IMR-90 (cell line): ENCODE measurements at regions not wholly inside any gene's neighbourhood (a gene's known extent, or its start where the extent isn't known, plus 50 kb on each side); places are given as distances from the start of the nearest gene placed in this dataset.

Experiments
- ATAC-seq: fragments of 200-7000 bp; cut with Tn5 transposase; 2 replicates; pipeline ENCODE4 v1.9.1; 2020; ENCODE audit warnings: low read depth, mild to moderate bottlenecking, moderate library complexity
- BruUV-seq: library from RNA; stranded (reverse); fragments of 400-500 nt; replicated peaks from 2 replicates; lab custom pipeline; 2021; lab: Mats Ljungman, UMichigan
- CTCF ChIA-PET: fragments of 300-600 bp; formaldehyde crosslinking; extraction: SDS; loops from one replicate; lab custom pipeline; 2021; ENCODE audit warnings: antibody characterized with exemption; lab: Yijun Ruan, JAX
- POLR2A ChIA-PET: fragments of 300-600 bp; sonication (Branson Sonifier 250); formaldehyde crosslinking; loops from one replicate; lab custom pipeline; 2022; ENCODE audit warnings: antibody characterized with exemption; ENCODE audit not compliant: unreplicated experiment; lab: Charles Lee
- DNase-seq: peaks from one replicate; pipeline ENCODE4 v3.0.0; 2013
- H2AFZ ChIP-seq: replicated peaks from 2 replicates; pipeline ENCODE3; 2013; ENCODE audit warnings: low read length, mild to moderate bottlenecking; ENCODE audit not compliant: poor library complexity
- H2AK5ac ChIP-seq: 2 replicates; pipeline ENCODE4 v1.6.1; 2013; ENCODE audit warnings: low read depth, low read length, inconsistent platforms
- H2AK9ac ChIP-seq: replicated peaks from 2 replicates; pipeline ENCODE3; 2013; ENCODE audit warnings: mild to moderate bottlenecking, low read depth, low read length, moderate library complexity; ENCODE audit not compliant: poor library complexity
- H2BK120ac ChIP-seq: 2 replicates; pipeline ENCODE4 v1.6.1; 2013; ENCODE audit warnings: low read depth, low read length, inconsistent platforms
- H2BK15ac ChIP-seq: 3 replicates; pipeline ENCODE4 v1.6.1; 2013; ENCODE audit warnings: low read depth, low read length, inconsistent platforms
- H2BK20ac ChIP-seq: 2 replicates; pipeline ENCODE4 v1.6.1; 2013; ENCODE audit warnings: low read depth, mild to moderate bottlenecking, inconsistent platforms, low read length, moderate library complexity
- H2BK5ac ChIP-seq: 2 replicates; pipeline ENCODE4 v1.6.1; 2013; ENCODE audit warnings: mild to moderate bottlenecking, low read depth, low read length, inconsistent platforms; ENCODE audit not compliant: poor library complexity, severe bottlenecking
- H3K14ac ChIP-seq: replicated peaks from 2 replicates; pipeline ENCODE4 v1.6.1; 2013; ENCODE audit warnings: low read depth, low read length, inconsistent platforms
- H3K18ac ChIP-seq: 2 replicates; pipeline ENCODE4 v1.6.1; 2013; ENCODE audit warnings: low read depth, low read length, control low read depth
- H3K23ac ChIP-seq: 2 replicates; pipeline ENCODE4 v1.6.1; 2013; ENCODE audit warnings: low read depth, low read length, inconsistent platforms
- H3K27ac ChIP-seq: 2 replicates; pipeline ENCODE4 v1.5.1; 2013; ENCODE audit warnings: mild to moderate bottlenecking, control low read depth, low read length; ENCODE audit not compliant: insufficient read depth
- H3K27me3 ChIP-seq: 2 replicates; pipeline ENCODE4 v1.6.1; 2013; ENCODE audit warnings: low read length; ENCODE audit not compliant: control insufficient read depth, insufficient read depth
- H3K36me3 ChIP-seq: 2 replicates; pipeline ENCODE4 v1.6.1; 2013; ENCODE audit warnings: low read length, mixed read lengths; ENCODE audit not compliant: control insufficient read depth, insufficient read depth
- H3K4ac ChIP-seq: 2 replicates; pipeline ENCODE4 v1.6.1; 2013; ENCODE audit warnings: low read depth, low read length, inconsistent platforms
- H3K4me1 ChIP-seq: 2 replicates; pipeline ENCODE4 v1.6.1; 2013; ENCODE audit warnings: low read length, mixed read lengths; ENCODE audit not compliant: control insufficient read depth, insufficient read depth
- H3K4me2 ChIP-seq: 2 replicates; pipeline ENCODE4 v1.6.1; 2013; ENCODE audit warnings: low read depth, mild to moderate bottlenecking, control low read depth, low read length, moderate library complexity
- H3K4me3 ChIP-seq: 2 replicates; pipeline ENCODE4 v1.5.1; 2013; ENCODE audit warnings: low read depth, mild to moderate bottlenecking, control low read depth, low read length, moderate library complexity; ENCODE audit not compliant: insufficient read depth
- H3K56ac ChIP-seq: 2 replicates; pipeline ENCODE4 v1.6.1; 2013; ENCODE audit warnings: low read length, inconsistent platforms; ENCODE audit not compliant: insufficient read depth; ENCODE audit errors: extremely low read depth
- H3K79me1 ChIP-seq, 2 experiments: 2 replicates each; pipeline ENCODE4 v1.6.1; 2013; ENCODE audit warnings: low read length in 2 of 2, inconsistent platforms in 1 of 2, low read depth in 1 of 2
- H3K9ac ChIP-seq: 2 replicates; pipeline ENCODE4 v1.6.1; 2013; ENCODE audit warnings: low read depth, low read length, control low read depth
- H3K9me1 ChIP-seq: 2 replicates; pipeline ENCODE4 v1.6.1; 2013; ENCODE audit warnings: low read length, inconsistent platforms; ENCODE audit not compliant: insufficient read depth
- H3K9me3 ChIP-seq: 2 replicates; pipeline ENCODE4 v1.6.1; 2013; ENCODE audit warnings: low read length; ENCODE audit not compliant: control insufficient read depth, insufficient read depth
- H4K20me1 ChIP-seq: 2 replicates; pipeline ENCODE4 v1.6.1; 2013; ENCODE audit warnings: low read length, inconsistent platforms; ENCODE audit not compliant: insufficient read depth
- H4K5ac ChIP-seq: 2 replicates; pipeline ENCODE4 v1.6.1; 2013; ENCODE audit warnings: mild to moderate bottlenecking, low read depth, low read length, control low read depth
- H4K8ac ChIP-seq, 2 experiments: 2 replicates each; pipeline ENCODE4 v1.6.1; 2013; ENCODE audit warnings: low read depth in 2 of 2, low read length in 2 of 2, control low read depth in 1 of 2, inconsistent platforms in 1 of 2
- H4K91ac ChIP-seq: 2 replicates; pipeline ENCODE4 v1.6.1; 2013; ENCODE audit warnings: low read depth, low read length, inconsistent platforms; ENCODE audit not compliant: insufficient read depth
- CEBPB ChIP-seq: IDR thresholded peaks from 2 replicates; pipeline ENCODE4 v1.6.1; 2012; ENCODE audit warnings: low read depth, low read length, improper control_type of control experiment
- MAFK ChIP-seq: IDR thresholded peaks from 2 replicates; pipeline ENCODE4 v1.6.1; 2012; ENCODE audit warnings: low read depth, low read length, improper control_type of control experiment
- MXI1 ChIP-seq: IDR thresholded peaks from 2 replicates; pipeline ENCODE4 v1.6.1; 2012; ENCODE audit warnings: low read depth, mild to moderate bottlenecking, low read length, moderate library complexity, borderline replicate concordance
- RAD21 ChIP-seq: IDR thresholded peaks from 2 replicates; pipeline ENCODE4 v1.6.1; 2012; ENCODE audit warnings: low read length, improper control_type of control experiment
- SMC3 ChIP-seq: fragments of 150-350 bp; IDR thresholded peaks from 2 replicates; pipeline ENCODE4 v1.6.1; 2016; ENCODE audit warnings: low read depth, mild to moderate bottlenecking, antibody characterized with exemption, low read length, moderate library complexity
- WGBS, 2 experiments: methylation state at CpG; one replicate each; pipeline versions ENCODE4 v1.1.5 to v1.1.7; 2013; ENCODE audit warnings: missing lambda C conversion rate in 2 of 2; ENCODE audit not compliant: insufficient read length in 1 of 2; ENCODE audit errors: extremely low coverage in 2 of 2; 5-methylcytosine and 5-hydroxymethylcytosine counted together
- dilution Hi-C: fragments of 300-500 bp; cut with HindIII; formaldehyde crosslinking; loops from one replicate; pipeline ENCODE4 v1.14.3; 2018; ENCODE audit warnings: low sequenced_read_pairs; ENCODE audit not compliant: unreplicated experiment
- in situ Hi-C: fragments of 300-500 bp; cut with MboI; formaldehyde crosslinking; loops from 3 replicates; pipeline ENCODE4 v1.14.3; 2019; ENCODE audit warnings: low sequenced_read_pairs, inconsistent platforms, mixed read lengths
- intact Hi-C: fragments of 100-400 bp; cut with micrococcal nuclease; formaldehyde crosslinking; loops from 2 replicates; pipeline ENCODE4 v1.10.0; 2022

- no CpG with 5 or more reads among the region's 1 CpG for WGBS, 2 experiments
- Histone ChIP-seq H3K4me2 (no peak overlapping the region), H3K4ac (no peak overlapping the region), H3K18ac (no peak overlapping the region), H3K27me3 (no peaks in the 10 kb centered on the region), H3K14ac (no peak overlapping the region), H3K4me1 (no peaks in the 10 kb centered on the region), H4K8ac (no peak overlapping the region), H2BK15ac (no peak overlapping the region), H3K9me1 (no peaks in the 10 kb centered on the region), H3K36me3 (no peaks in the 10 kb centered on the region), H4K5ac (no peak overlapping the region), H2BK120ac (no peak overlapping the region), H3K9me3 (peaks cover 3% of the 10 kb centered on the region), H3K27ac (no peak overlapping the region), H3K56ac (no peak overlapping the region), H2AK5ac (no peak overlapping the region), H2BK5ac (no peak overlapping the region), H2BK20ac (no peak overlapping the region), H2AK9ac (no peak overlapping the region), H3K23ac (no peak overlapping the region), H4K91ac (no peak overlapping the region), H3K9ac (no peak overlapping the region), H2AFZ (no peak overlapping the region), H3K79me1 (no peaks in the 10 kb centered on the region), H3K4me3 (no peak overlapping the region), H4K20me1 (no peaks in the 10 kb centered on the region)
- TF ChIP-seq MAFK (no peak), CEBPB (no peak), MXI1 (no peak), RAD21 (no peak), SMC3 (no peak)
- dilution Hi-C loops = no loop called here
- intact Hi-C loops = no loop called here
- in situ Hi-C loops = no loop called here
- BruUV-seq = no TSS peak
- ChIA-PET POLR2A (no interaction called here), CTCF (no interaction called here)
- ATAC-seq (no peak), DNase-seq (no peak)
Measured at GRCh38 chr9:106038266-106039001, 344.1 kb downstream of the TMEM38B start.
